GM18499 (cell line): ENCODE measurements at regions not wholly inside any gene's neighbourhood (a gene's known extent, or its start where the extent isn't known, plus 50 kb on each side); places are given as distances from the start of the nearest gene placed in this dataset.
"Not testable (repeated sequence)": the region's sequence is repeated elsewhere in the genome, so short reads cannot be mapped to it uniquely, and the experiment has no call there.

Experiments used
- ATAC-seq: cut with Tn5 transposase; IDR thresholded peaks from one replicate; pipeline ENCODE4 v1.9.1; 2021; ENCODE audit warnings: moderate number of reproducible peaks; ENCODE audit not compliant: insufficient read depth, unreplicated experiment

DNA sequence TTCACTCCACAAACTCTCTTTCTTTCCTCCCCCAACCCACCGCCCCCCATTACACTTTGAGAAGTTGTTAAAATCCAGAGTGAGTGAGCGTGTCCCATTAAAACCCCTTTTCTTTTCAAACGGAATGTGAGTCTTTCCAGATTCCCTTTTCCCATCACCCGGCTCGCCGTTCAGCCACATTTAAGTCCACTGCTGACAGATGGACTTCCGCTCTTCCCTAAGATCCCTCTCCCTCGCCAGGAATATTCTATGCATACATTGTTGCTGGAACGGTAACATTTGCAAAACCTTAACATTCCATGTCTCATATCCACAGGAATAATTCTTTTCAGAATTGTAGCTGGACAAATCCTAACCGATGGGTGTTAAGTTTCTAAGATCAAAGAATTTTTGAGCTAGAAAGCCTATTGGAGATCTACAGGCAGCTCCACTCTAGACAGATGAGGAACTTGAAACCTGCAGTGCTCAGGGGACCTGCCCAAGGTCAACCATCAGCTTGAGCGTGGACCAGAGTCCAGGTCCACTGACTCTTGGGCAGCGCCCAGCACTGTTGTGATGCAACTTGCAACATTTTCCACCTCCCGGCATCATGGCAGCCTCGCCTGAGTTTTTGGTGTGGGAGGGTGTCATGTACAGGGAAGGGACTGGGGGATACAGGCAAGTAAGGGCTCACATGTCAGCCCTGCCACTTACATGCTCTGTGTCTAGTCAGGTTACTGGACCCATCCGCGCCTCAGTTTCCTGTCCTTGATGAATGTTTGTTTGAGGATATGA, 500.1 kb downstream of the CCDC171 start:
- ATAC-seq: no peak

DNA sequence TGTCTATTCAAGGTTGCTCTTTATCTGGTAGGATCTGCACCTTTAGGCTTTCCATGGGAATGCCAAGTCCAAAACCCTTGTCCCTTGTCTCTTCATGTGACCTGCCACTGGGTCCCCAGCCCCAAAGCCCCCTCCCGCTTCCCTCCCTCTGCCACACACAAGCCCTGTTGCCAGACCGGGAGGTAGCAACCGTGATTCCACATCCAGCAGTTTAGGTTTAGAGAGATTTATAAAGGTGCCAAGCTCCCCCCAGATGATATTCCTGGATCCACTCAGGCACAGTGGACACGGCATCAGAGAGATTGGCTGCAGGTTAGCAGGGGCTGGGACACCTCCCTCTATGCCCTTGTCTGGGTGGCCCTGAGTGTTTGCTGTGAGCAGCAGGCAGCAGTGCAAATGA, 504.7 kb downstream of the CCDC171 start:
- ATAC-seq: no peak

DNA sequence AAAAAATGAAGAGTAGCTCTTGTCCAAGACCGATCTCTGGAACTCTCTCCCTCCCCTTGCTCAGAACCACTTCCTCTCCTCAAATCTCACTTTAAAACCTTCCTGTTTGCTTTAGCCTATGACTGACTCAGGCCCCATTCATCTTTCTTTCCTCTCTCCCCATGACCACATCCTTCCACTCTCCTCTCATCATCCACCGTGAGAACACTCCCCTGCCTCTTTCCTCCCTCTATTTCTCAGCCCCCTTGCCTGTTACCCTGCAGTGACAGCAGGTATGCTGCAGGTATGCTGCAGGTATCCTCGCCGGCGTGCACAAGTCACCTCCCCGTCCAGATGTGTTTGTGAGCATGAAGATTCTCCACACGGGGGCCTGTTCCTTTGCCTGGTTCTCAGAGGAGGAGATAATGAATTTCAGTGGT, 505.3 kb downstream of the CCDC171 start:
- no peak for ATAC-seq

DNA sequence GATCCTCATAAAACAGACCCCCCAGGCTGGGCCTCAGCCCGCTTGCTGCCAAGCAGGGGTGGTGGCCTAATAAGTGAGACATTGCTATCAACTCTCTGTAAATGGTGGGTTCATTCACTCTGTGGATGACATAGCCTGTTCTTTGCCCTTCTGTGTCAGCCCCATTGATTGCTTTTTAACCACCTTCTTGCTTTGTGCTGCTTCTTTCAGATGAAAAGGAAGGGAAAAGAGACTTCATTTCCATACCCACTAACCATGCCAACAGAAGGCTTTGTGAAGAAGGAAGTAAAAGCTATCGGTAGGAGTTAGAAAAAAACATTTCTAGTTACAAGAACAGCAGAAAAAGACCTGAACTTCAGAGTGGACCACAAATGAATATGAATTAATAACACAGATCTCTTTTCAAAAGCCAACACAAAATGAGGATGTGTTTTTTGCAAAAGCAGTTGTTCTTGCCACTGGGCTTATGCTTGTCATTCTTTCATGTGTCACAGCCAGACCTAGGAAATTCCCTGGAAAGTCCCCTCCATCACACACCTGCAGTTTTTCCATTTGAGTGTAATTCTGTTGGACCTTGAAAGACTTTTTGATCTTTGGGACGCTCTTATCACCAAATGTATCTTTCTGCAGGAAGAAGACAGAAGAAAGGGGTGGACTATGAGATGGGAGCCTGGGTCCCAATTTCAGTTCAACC, 507.7 kb downstream of the CCDC171 start:
- peak; percentile 36 for ATAC-seq

DNA sequence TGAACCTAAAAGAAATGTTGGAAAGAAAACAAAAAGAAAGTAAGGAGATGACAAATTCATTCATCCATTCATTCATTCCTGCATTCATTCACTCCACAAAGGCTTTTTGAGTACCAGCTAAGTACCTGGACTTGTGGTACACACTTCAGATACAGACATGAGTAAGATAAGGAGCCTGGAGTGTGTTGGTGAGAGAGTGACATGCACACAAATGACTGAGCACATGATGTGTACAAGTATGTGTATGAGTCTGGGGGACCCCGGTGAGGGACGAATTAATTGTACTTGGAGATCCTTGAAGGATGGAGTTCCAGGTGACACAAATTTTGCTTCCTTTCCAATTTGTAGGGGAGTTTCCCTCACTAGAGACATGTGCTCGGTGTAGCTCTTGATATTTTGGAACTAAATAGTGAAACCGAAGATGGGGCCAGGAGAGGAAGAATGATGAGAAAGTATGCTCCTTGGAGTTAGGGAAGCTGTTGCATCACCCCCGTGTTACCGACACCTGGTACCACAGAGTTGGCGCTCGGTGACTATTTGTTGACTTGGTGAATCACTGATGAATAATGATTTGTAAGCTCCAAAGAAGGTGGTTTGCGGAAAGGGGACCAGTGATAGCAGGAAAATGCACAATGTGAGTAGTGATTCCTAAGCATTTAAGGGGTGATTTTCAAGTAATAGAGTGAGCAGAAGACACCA, 509.8 kb downstream of the CCDC171 start:
- no peak for ATAC-seq

DNA sequence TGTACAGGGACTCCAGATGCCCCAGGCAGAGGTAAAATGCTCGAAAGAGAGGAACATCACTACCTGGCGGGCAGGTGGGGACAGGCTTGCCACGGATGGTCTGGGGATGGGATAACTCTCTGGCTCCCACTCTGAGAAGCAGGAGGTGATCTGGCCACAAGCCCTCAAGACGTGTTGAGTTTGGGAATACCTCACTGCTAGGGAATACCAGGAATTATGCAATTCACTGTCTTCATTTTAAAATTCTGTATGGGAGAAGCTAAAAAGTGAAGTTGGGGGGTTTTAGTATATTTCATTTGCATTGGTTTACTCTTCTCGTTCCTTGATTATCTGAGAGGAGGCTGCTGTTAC, 510.4 kb downstream of the CCDC171 start:
- no peak for ATAC-seq

DNA sequence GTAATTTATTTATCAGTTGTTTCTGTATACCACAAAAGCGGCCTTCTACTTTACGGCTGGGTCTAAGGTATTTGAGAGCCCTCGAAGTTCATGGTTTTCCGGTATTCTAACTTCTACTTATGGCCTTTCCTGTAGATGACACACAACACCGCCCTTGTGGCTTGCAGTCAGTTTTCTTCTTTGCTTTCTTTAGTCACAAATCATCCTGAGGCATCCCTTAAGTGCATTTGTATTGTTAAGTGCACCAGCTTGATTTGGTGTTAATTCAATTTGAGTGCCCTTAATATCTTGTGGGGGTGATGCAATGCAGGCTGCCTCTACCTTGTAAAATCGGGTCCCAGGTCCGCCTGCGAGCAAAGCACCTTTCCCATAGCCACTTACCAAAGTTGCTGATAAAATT, 511.9 kb downstream of the CCDC171 start:
- ATAC-seq: no peak

DNA sequence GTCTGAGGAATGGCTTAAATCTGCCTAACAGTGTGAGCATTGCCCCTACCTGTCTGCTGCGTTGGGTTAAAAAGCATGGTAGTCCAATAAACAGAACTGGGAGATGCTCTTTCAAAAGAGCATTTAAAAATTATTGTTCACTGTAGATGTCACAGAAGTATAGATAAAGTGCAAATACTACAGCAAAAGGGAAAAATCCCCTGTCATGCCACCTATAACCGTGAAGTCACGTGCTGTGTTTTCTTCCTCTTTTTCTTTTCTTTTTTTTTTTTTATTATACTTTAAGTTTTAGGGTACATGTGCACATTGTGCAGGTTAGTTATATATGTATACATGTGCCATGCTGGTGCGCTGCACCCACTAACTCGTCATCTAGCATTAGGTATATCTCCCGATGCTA, 513.4 kb downstream of the CCDC171 start:
- not testable (repeated sequence) for ATAC-seq

DNA sequence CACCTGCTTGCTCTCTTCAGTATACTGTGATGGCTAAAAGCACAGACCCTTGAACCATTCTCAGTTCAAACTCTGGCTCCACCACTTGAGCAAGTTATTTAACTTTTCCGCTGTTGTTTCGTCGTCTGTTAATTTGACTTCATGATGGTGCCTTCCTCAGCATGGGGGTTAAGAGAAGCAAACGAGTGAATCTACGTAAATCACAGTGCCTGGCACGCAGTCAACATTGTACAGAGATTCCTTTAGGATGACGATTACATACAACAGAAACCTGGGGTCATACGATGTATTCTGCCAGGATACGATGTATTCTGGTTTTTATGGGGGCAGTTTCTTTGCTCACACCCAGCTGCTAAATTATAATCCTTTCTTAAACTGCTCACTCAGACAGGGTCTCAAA, 515.6 kb downstream of the CCDC171 start:
- ATAC-seq: no peak

DNA sequence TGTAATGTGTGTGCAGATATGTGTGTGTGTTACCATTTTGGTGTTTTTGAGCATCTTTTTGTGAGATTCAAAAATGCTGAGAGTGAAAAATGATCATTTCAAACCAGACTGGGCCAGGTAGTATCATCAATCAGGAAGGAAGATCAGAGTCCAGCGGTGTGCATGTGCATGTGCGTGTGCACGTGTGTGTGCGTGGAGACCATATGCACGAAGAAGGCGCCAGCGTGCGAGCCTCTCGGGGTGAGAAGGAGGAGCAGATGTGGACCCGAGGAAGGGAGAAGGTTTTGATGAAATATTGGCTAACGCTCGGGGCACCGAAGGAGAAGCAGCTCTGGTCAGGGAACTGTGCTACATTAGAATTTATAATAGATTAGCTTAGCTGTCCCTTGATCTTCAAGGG, 516.4 kb downstream of the CCDC171 start:
- ATAC-seq: no peak

DNA sequence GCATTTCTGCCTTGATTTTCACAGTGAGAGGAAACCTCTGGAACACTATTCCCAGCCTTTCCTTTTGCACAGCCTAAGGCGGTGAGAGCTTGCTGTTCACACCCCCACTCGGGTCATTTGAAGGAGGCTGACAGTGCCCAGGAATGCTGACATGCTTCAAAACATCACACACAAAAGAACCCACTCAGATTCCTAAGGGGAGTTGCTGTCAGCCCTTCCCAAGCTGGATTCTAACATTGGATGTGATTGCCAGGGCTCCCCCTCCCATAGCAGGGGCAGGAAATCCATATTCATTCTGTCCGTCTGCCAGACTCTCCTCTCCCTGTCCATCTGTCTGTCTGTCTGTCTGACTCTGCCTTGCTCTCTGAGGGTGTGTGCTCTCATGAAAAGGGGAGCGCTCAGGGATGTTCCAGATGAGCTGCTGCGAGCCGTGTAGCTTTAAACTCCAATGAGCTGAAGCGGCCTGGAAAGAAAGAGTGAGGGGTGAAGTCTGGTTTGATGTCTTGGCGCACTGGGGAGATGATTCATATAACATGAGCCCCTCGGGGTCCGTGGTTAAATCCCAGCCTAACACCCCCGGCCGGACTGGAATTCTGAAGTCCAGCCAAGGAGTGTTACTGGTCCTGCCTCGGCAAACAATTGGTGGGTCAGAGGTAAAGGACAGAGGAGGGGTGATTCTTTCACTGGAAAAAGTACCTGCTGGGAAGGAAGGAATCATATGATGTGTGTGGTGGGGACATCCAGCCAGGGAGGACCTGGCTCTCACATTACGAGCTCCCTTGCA, 517.0 kb downstream of the CCDC171 start:
- ATAC-seq: no peak

DNA sequence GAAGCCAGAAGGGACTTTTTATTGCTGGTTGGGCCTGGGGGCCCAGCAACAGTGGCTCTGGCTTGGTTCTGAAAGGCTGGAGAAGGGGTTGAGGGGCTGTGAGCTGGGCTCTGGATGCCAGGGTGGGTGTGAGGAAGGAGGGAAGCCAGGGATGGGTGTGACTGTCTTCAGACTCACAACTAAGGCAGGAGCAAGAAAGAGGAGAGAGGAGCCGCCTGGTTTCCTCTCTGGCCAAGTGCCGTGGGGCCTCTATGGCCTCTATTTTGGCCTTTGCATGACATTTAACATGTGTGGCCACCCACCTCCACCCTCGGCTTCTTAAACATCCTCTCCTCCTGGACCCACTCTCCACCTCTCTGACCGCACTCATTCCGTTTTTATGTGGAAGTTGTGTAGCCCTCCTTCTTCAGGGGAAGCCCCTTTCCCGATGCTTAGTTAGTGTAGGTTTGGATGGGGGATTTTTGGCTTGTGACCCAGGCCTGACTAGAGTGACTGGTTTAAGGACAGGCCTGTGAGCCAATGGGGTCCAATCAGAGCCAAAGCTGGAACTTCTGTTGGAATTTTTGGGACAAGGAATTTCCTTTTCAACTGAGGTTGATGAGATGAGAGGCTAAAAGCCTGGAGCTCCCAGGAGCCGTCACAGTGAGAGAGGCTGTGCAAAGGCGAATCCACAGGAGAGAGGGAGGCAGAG, 517.8 kb downstream of the CCDC171 start:
- no peak for ATAC-seq

DNA sequence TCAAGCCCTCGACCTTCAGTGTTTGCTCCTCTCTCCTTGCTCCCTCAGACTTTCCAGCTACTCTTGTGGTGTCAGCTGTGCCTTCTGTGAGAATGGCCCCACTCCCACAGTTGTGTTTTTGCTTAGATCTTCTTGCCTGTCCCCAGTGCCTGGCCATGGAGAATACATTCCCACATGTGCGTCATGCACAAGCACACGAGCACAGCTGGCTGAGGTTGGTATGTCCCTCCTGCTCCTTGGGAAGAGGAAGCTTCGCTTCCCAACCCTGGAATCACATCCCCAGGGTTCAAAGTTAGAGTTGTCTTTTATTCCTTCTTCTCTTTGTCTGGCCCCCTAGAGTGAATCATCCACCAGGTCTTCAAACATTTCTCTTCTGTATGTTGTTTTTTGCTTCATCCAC, 518.6 kb downstream of the CCDC171 start:
- ATAC-seq: no peak

DNA sequence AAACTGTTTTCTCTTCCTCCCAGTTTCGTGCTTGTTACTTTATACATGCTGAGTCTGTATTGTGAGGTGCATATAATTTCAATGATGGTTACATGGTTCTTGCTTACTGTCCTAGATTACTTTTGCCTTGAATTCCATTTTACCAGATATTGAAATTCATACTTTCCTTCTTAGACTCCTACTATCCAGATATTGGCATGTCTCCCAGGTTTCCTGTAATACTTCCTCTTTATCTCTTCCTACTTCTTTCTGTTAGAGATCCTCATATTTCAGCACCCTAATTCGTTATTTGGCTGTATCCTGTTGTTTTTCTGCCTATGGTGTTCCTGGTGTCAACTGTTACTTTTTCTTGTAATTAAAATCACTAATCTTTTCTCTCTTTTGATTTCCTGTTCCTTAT, 522.1 kb downstream of the CCDC171 start:
- ATAC-seq: no peak

DNA sequence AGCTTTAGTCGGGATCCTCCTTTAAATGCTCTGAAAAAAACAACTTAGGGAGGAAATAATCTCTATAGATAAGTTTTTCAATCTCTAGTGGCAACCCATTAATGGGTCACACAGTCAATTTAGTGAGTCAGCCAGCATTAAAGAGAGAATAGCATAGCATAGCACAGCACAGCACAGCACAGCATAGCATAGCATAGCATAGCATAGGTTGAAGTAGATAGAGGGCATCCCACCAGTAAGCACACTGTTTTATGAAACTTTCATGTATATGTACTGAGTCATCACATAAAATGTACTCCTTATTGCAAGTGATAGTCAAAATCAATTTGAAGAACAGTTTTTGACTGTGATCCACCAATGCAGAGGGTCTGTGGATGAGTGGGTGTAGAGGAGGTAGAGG, 522.9 kb downstream of the CCDC171 start:
- ATAC-seq: no peak

DNA sequence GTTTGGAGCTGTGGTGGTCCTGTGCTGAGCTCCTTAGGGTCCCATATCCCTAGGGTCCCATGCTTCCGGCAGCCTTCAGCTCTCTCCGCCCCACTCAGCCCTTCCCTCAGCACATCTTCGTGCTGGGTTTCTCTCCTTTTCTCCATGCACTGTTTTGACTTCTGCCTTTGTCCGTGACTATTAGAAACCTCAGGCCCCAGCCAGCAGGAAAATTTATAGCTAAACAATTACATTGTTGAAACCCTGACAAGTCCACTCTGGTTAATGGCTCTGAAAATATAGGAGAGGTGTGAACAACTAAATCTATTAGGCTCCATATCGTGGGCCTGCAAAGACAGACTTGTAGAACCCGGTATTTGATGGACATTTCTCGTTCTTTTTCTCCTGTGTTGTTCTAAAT, 523.7 kb downstream of the CCDC171 start:
- no peak for ATAC-seq

DNA sequence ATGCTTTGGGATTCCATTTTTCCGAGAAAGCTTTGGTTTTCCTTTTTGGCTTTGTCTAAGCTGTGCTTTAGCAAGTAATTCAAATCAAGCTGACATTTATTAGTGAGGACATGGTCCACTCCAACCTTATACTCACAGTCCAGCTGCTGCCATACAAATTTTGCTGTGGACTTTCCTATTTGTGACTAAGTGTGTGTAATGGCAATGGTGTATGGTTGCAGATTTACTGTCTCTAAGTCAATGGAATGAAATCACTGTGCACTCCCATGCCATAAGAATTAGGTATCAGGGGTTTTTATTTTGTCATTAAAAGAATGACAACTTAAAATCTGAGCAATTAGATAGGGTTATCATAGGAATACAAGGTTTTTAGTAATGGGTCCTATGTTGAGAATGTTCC, 530.0 kb downstream of the CCDC171 start:
- ATAC-seq: no peak

DNA sequence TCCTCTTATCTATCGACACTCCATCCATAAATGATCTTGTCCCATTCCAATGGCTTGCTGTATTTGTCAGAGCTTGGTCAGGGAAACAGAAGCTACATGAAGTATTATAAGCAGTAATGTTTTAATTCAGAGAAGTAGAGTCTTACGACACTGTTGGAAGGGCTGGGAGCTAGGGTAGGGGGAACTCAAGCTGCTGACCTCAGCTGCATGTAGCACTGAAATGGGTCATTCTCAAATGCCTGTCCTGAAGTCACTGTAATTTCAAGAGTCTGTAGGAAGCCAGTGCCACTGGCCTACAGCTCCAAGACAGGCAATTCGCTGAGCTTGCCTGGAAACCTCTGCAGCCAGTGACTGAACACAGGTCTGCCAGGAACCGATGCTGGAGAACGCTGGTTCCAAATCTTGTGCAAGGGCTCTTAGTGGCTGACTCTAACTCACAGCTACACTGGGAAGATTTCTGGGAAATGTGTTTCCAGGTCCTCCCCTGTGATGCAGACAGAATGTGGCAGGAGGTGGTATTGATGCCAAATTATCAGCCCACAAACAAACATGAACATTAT, 532.4 kb downstream of the CCDC171 start:
- no peak for ATAC-seq

DNA sequence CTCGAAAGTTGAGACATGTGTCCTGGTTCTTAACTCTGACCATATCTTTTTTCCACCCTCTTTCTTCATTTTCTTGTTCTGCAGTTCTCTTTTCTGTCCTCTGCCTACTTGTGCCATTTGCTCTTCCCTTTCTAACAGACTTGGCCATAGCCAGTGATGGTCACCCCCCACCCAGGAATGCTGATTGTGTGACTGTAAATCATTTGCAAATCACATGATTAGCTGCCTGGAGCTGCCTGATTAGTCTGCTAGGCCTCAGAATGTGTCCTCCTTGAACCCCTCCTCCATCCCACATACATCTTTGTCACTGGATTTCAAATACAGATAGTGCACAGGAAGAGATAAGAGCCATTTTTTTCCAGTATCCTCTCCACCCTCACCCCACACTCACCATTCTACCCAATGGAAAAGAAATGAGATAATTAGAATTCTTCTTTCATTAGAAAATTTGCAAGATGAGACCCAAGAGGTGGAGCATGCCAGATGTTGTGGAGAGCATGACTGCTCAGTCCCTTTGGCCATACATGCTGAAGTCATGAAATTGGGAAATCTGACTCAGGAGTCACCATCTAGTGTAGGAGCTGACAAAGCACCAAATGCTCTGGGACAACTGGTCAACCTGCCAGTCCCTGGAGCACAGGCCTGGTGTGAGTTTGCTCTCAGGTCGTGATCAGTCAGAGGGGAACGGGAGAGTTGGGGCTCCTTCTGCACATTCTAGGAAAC, 538.2 kb downstream of the CCDC171 start:
- ATAC-seq: no peak
